Natural killer cell (primary cell): ENCODE measurements at regions not wholly inside any gene's neighbourhood (a gene's known extent, or its start where the extent isn't known, plus 50 kb on each side); places are given as distances from the start of the nearest gene placed in this dataset.

Source experiments
- ATAC-seq, 3 donors: fragments of 150-1000 bp in 2 of 3; fragments of 200-7000 bp in 1 of 3; cut with Tn5 transposase; 1 replicate in 1 of 3; 2 replicates in 2 of 3; pipeline ENCODE4 v1.10.0; 2021; ENCODE audit warnings: mild to moderate bottlenecking in 2 of 3, moderate library complexity in 2 of 3
- DNase-seq, 2 donors: peaks; one replicate each; pipeline versions ENCODE4 v3.0.0 to v3.0.0-alpha.2; 2013 to 2021; ENCODE audit warnings: mixed read lengths in 1 of 2
- H3K27ac ChIP-seq: one replicate; pipeline ENCODE4 v1.5.1; 2013; ENCODE audit warnings: mild to moderate bottlenecking, low read length
- H3K27me3 ChIP-seq: one replicate; pipeline ENCODE4 v1.6.1; 2013; ENCODE audit warnings: low read length; ENCODE audit not compliant: control insufficient read depth, insufficient read depth
- H3K36me3 ChIP-seq: one replicate; pipeline ENCODE4 v1.6.1; 2013; ENCODE audit warnings: low read length; ENCODE audit not compliant: control insufficient read depth, insufficient read depth
- H3K4me1 ChIP-seq: one replicate; pipeline ENCODE4 v1.6.1; 2013; ENCODE audit warnings: low read length; ENCODE audit not compliant: control insufficient read depth, insufficient read depth
- H3K4me3 ChIP-seq: one replicate; pipeline ENCODE4 v1.5.1; 2013; ENCODE audit warnings: low read length
- H3K9me3 ChIP-seq: one replicate; pipeline ENCODE4 v1.6.1; 2013; ENCODE audit warnings: low read length; ENCODE audit not compliant: control insufficient read depth, insufficient read depth
- H3K27ac Mint-ChIP-seq, 2 donors: one replicate each; pipeline ENCODE4 v1.8.0; 2022; ENCODE audit warnings: mild to moderate bottlenecking in 2 of 2, mixed read lengths in 2 of 2, moderate library complexity in 1 of 2
- H3K27me3 Mint-ChIP-seq, 2 donors: one replicate each; pipeline ENCODE4 v1.8.0; 2022; ENCODE audit warnings: low read depth in 2 of 2, mixed read lengths in 2 of 2
- H3K36me3 Mint-ChIP-seq: one replicate; pipeline ENCODE4 v1.8.0; 2022; ENCODE audit warnings: mixed read lengths
- H3K4me1 Mint-ChIP-seq, 2 donors: one replicate each; pipeline ENCODE4 v1.8.0; 2022; ENCODE audit warnings: mixed read lengths in 2 of 2
- H3K4me3 Mint-ChIP-seq: one replicate; pipeline ENCODE4 v1.8.0; 2022; ENCODE audit warnings: mild to moderate bottlenecking, moderate library complexity, mixed read lengths
- H3K9me3 Mint-ChIP-seq, 2 donors: one replicate each; pipeline ENCODE4 v1.8.0; 2022; ENCODE audit warnings: mixed read lengths in 2 of 2
- WGBS: methylation state at CpG from one replicate; pipeline ENCODE4 v1.1.7; 2013; ENCODE audit warnings: missing lambda C conversion rate; ENCODE audit not compliant: insufficient coverage; 5-methylcytosine and 5-hydroxymethylcytosine counted together
- intact Hi-C: fragments of 100-400 bp; cut with micrococcal nuclease; formaldehyde crosslinking; loops from one replicate; pipeline ENCODE4 v1.14.2; 2022
- TF ChIP-seq, protein P1 (sequence below): fragments of 200-600 bp; IDR thresholded peaks from one replicate; pipeline ENCODE4 v1.8.0; 2022; ENCODE audit warnings: antibody characterized with exemption

DNA sequence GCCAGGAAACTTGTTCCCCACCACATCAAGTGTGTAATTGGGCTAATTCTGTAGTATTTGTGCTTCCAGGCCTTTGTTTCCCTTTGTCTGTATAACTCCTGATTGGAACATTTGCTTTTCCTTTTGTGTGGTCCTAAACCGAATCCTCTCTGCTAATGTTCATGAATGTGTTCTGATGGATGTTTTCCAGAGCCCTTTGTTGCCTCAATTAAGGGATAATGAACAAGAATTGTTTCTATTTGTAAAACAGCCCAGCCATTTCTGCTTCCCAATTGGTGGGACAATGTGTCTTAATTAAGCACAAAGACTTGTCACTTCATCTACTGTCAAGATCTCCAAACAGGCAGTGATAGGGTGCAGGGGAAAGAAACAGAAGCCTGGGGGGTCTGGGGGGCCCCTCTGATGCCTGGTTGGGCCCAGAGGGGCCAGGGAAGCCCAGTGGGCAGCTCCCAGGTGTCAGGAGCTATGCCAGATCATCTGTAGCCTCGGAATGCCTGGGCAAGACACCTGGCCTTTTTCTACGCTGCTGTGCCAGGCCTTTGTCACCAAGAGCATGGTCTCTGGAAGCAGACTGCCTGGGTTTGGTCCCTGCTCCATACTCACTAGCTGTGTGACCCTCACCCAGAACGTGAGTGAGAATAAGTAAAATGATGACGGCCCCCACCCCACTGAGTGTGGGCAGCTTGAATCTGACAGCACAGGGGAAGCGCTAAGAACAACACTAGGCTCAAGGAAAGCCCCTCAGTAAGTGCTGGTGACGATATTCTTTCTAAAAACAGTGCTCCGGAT, 116.6 kb upstream of the PRR20G start:
- TF ChIP-seq, protein P1, sequence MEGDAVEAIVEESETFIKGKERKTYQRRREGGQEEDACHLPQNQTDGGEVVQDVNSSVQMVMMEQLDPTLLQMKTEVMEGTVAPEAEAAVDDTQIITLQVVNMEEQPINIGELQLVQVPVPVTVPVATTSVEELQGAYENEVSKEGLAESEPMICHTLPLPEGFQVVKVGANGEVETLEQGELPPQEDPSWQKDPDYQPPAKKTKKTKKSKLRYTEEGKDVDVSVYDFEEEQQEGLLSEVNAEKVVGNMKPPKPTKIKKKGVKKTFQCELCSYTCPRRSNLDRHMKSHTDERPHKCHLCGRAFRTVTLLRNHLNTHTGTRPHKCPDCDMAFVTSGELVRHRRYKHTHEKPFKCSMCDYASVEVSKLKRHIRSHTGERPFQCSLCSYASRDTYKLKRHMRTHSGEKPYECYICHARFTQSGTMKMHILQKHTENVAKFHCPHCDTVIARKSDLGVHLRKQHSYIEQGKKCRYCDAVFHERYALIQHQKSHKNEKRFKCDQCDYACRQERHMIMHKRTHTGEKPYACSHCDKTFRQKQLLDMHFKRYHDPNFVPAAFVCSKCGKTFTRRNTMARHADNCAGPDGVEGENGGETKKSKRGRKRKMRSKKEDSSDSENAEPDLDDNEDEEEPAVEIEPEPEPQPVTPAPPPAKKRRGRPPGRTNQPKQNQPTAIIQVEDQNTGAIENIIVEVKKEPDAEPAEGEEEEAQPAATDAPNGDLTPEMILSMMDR: no peak
- no peaks in the 10 kb centered on the region for H3K27me3 ChIP-seq
- no peaks in the 10 kb centered on the region for H3K4me1 ChIP-seq
- peaks cover 0 to 10% of the 10 kb centered on the region in 2 donors for H3K27me3 Mint-ChIP-seq
- H3K4me3 Mint-ChIP-seq: no peak overlapping the region
- no peaks in the 10 kb centered on the region for H3K4me1 Mint-ChIP-seq
- no peak overlapping the region for H3K27ac ChIP-seq
- no peaks in the 10 kb centered on the region for H3K9me3 Mint-ChIP-seq
- no peak overlapping the region for H3K4me3 ChIP-seq
- DNase-seq (no peak), ATAC-seq (no peak)
- no peaks in the 10 kb centered on the region for H3K36me3 ChIP-seq
- 55% methylated on average over 8 of the region's 8 CpGs for WGBS
- intact Hi-C loops: no loop called here
- H3K36me3 Mint-ChIP-seq: no peaks in the 10 kb centered on the region
- no peaks in the 10 kb centered on the region for H3K9me3 ChIP-seq
- no peak overlapping the region for H3K27ac Mint-ChIP-seq

DNA sequence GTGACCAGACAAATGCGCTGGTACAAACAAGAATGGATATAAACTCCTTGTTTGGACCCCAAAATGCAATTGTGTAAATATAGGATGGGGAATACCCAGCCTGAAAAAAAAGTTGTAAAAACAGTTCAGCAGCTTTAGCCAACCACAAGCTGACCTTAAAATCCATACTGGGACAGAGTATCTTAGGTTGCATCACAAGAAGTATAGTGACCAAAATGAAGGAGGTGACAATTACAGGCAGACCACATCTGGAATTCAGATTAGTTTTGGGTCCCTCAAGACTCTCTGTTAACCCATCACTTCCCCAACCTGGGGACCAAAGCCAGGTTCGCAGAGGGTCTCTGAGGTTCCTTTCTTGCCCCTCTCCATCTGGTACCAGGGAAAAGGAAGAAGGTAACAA, 115.9 kb upstream of the PRR20G start:
- Histone ChIP-seq H3K4me1 (no peaks in the 10 kb centered on the region), H3K27me3 (no peaks in the 10 kb centered on the region), H3K27ac (no peak overlapping the region), H3K9me3 (no peaks in the 10 kb centered on the region), H3K36me3 (no peaks in the 10 kb centered on the region), H3K4me3 (no peak overlapping the region)
- no peak overlapping the region for H3K4me3 Mint-ChIP-seq
- H3K36me3 Mint-ChIP-seq: no peaks in the 10 kb centered on the region
- H3K27me3 Mint-ChIP-seq: peaks cover under 1 to 10% of the 10 kb centered on the region in 2 donors
- intact Hi-C loops: no loop called here
- TF ChIP-seq, protein P1: no peak
- ATAC-seq (no peak), DNase-seq (no peak)
- 78% methylated on average over 2 of the region's 2 CpGs for WGBS
- H3K9me3 Mint-ChIP-seq: no peaks in the 10 kb centered on the region
- no peak overlapping the region for H3K27ac Mint-ChIP-seq
- H3K4me1 Mint-ChIP-seq: no peaks in the 10 kb centered on the region

DNA sequence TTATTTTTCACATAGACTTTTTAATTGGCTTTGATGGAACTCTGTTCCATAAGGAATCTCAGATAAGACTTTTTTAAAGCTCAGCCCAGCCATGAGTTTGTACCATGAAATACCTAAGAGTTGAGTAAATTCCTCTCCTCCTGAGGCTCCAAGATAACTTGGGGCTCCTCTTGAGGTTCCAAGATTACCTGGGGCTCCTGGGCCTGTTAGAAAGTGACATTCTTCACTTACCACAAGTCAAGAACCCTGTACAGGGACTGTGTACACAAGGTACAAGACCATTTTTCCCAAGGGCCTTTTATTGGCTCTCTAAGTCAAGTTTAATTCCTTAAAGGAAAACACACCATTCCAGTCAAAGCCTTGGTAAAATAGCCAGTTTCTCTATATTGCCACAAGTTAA, 111.3 kb upstream of the PRR20G start:
- no peaks in the 10 kb centered on the region for H3K4me1 Mint-ChIP-seq
- TF ChIP-seq, protein P1: no peak
- no peaks in the 10 kb centered on the region for H3K9me3 Mint-ChIP-seq
- no peaks in the 10 kb centered on the region for H3K27me3 ChIP-seq
- no peak overlapping the region for H3K4me3 Mint-ChIP-seq
- DNase-seq (no peak), ATAC-seq (no peak)
- no peaks in the 10 kb centered on the region for H3K36me3 ChIP-seq
- intact Hi-C loops: no loop called here
- H3K36me3 Mint-ChIP-seq: no peaks in the 10 kb centered on the region
- H3K27me3 Mint-ChIP-seq: peaks cover 15 to 29% of the 10 kb centered on the region in 2 donors
- no peak overlapping the region for H3K27ac ChIP-seq
- no peak overlapping the region for H3K27ac Mint-ChIP-seq
- no peaks in the 10 kb centered on the region for H3K9me3 ChIP-seq
- no peaks in the 10 kb centered on the region for H3K4me1 ChIP-seq
- no peak overlapping the region for H3K4me3 ChIP-seq

DNA sequence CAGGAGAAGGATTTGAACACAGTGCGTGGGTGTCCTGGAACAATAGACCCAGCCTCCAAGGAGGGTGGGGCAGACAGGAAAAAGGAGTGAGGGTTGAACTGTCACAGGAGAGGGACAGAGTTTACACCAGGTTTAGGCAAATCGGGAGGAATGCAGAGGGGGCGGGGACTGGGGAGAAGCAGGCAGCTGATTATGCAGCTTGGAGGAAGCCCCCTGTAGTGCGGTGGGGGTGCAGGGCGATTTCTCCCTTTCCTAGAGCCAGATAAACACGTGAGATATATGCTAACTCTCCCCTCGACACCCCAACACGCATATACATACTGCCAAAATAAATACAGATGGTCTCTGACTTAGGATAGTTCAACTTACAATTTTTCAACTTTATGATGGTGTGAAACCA, 108.6 kb upstream of the PRR20G start:
- ATAC-seq (no peak), DNase-seq (no peak)
- Mint-ChIP-seq H3K27me3 (peaks cover 15 to 29% of the 10 kb centered on the region in 2 donors), H3K9me3 (no peaks in the 10 kb centered on the region), H3K4me1 (no peaks in the 10 kb centered on the region), H3K27ac (no peak overlapping the region), H3K4me3 (no peak overlapping the region), H3K36me3 (no peaks in the 10 kb centered on the region)
- TF ChIP-seq, protein P1: no peak
- intact Hi-C loops: no loop called here
- H3K4me3 ChIP-seq: no peak overlapping the region
- no peaks in the 10 kb centered on the region for H3K27me3 ChIP-seq
- no peaks in the 10 kb centered on the region for H3K36me3 ChIP-seq
- no peaks in the 10 kb centered on the region for H3K4me1 ChIP-seq
- WGBS: 27% methylated on average over 8 of the region's 8 CpGs
- H3K27ac ChIP-seq: no peak overlapping the region
- H3K9me3 ChIP-seq: no peaks in the 10 kb centered on the region
